HCT116 (cell line): ENCODE measurements at regions not wholly inside any gene's neighbourhood (a gene's known extent, or its start where the extent isn't known, plus 50 kb on each side); places are given as distances from the start of the nearest gene placed in this dataset.

ENCODE experiments used
- EZH2phosphoT487 ChIP-seq: fragments of 200-600 bp; IDR thresholded peaks from 2 replicates; pipeline ENCODE4 v1.6.1; 2018; ENCODE audit warnings: antibody characterized with exemption, borderline replicate concordance
- POLR2AphosphoS5 ChIP-seq: IDR thresholded peaks from 2 replicates; pipeline ENCODE4 v1.6.1; 2011; ENCODE audit warnings: mild to moderate bottlenecking, low read depth, low read length, moderate library complexity
- SIN3A ChIP-seq: IDR thresholded peaks from 2 replicates; pipeline ENCODE4 v1.6.1; 2012; ENCODE audit warnings: low read depth
- YY1 ChIP-seq: IDR thresholded peaks from 2 replicates; pipeline ENCODE4 v1.6.1; 2011; ENCODE audit warnings: low read length, low read depth, moderate library complexity, mild to moderate bottlenecking; ENCODE audit not compliant: insufficient replicate concordance; ENCODE audit errors: extremely low read depth
- ZNF274 ChIP-seq: fragments of 200-500 bp; sonication (Bioruptor generic); IDR thresholded peaks from 2 replicates; pipeline ENCODE4 v1.6.1; 2014; ENCODE audit warnings: mild to moderate bottlenecking, low read depth, low read length, inconsistent platforms
- TF ChIP-seq, protein P1 (sequence below): IDR thresholded peaks from 2 replicates; pipeline ENCODE4 v1.6.1; 2012
- TF ChIP-seq, protein P2 (sequence below): IDR thresholded peaks from 2 replicates; pipeline ENCODE4 v1.6.1; 2012; ENCODE audit warnings: low read depth
- TF ChIP-seq, protein P3 (sequence below): IDR thresholded peaks from 2 replicates; pipeline ENCODE4 v1.6.1; 2012

DNA sequence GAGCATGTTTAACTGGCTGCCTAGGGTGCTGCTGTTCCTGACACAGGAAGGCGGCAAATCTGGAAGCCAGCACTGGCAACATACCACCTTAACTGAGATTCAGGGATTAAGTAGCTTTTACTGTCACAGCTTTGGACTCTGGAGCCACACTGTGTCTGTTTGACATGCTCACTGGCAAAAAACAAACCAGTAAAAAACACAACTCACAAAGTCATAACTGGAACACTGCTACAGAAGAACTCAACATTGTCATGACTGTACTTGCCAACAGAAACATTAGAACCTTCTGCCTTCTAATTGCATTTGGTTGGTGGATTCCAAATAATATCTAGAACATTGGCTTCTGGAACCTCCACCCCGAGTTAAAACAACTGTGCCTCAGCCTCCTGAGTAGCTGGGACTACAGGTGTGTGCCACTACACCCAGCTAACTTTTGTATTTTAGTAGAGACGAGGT is 117.6 kb downstream of the TTC6 start:
- TF ChIP-seq YY1 = no peak
- TF ChIP-seq POLR2AphosphoS5 = no peak
- TF ChIP-seq, protein P1, sequence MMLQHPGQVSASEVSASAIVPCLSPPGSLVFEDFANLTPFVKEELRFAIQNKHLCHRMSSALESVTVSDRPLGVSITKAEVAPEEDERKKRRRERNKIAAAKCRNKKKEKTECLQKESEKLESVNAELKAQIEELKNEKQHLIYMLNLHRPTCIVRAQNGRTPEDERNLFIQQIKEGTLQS = no peak
- TF ChIP-seq, protein P2, sequence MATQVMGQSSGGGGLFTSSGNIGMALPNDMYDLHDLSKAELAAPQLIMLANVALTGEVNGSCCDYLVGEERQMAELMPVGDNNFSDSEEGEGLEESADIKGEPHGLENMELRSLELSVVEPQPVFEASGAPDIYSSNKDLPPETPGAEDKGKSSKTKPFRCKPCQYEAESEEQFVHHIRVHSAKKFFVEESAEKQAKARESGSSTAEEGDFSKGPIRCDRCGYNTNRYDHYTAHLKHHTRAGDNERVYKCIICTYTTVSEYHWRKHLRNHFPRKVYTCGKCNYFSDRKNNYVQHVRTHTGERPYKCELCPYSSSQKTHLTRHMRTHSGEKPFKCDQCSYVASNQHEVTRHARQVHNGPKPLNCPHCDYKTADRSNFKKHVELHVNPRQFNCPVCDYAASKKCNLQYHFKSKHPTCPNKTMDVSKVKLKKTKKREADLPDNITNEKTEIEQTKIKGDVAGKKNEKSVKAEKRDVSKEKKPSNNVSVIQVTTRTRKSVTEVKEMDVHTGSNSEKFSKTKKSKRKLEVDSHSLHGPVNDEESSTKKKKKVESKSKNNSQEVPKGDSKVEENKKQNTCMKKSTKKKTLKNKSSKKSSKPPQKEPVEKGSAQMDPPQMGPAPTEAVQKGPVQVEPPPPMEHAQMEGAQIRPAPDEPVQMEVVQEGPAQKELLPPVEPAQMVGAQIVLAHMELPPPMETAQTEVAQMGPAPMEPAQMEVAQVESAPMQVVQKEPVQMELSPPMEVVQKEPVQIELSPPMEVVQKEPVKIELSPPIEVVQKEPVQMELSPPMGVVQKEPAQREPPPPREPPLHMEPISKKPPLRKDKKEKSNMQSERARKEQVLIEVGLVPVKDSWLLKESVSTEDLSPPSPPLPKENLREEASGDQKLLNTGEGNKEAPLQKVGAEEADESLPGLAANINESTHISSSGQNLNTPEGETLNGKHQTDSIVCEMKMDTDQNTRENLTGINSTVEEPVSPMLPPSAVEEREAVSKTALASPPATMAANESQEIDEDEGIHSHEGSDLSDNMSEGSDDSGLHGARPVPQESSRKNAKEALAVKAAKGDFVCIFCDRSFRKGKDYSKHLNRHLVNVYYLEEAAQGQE = no peak
- no peak for TF ChIP-seq SIN3A
- TF ChIP-seq ZNF274 = no peak
- TF ChIP-seq, protein P3, sequence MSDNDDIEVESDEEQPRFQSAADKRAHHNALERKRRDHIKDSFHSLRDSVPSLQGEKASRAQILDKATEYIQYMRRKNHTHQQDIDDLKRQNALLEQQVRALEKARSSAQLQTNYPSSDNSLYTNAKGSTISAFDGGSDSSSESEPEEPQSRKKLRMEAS = no peak
- no peak for TF ChIP-seq EZH2phosphoT487
